ENCODE measurements at regions not wholly inside any gene's neighbourhood (a gene's known extent, or its start where the extent isn't known, plus 50 kb on each side); places are given as distances from the start of the nearest gene placed in this dataset.
"Not testable (repeated sequence)": the region's sequence is repeated elsewhere in the genome, so short reads cannot be mapped to it uniquely, and the experiment has no call there.

GRCh38 chr7:36048141-36048901 lies 104.7 kb upstream of the EEPD1 start:
- no peak for DNase-seq (ENCODE audit: low read depth, low spot score)
- no peak overlapping the region for H3K4me3 ChIP-seq (ENCODE audit: low read length)

- H3K4me3 ChIP-seq (ENCODE audit: low read length): no peak overlapping the region
Observed at GRCh38 chr7:36048902-36049240, 104.2 kb upstream of the EEPD1 start.

DNA sequence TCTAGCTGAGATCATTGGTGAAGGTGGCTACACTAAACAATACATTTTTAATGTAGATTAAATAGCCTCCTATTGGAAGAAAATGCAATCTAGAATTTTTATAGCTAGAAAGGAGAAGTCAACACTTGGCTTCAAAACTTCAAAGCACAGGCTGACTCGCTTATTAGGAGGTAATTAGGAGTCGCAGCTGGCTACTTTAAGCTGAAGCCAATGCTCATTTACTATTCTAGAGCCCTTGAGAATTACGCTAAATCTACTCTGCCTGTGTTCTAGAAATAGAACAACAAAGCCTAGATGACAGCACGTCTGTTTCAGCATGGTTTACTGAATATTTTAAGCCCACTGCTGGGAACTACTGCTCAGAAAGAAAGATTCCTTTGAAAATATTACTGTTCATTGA lies 101.6 kb upstream of the EEPD1 start:
- H3K4me3 ChIP-seq (ENCODE audit: low read length): no peak overlapping the region
- DNase-seq (ENCODE audit: low read depth, low spot score): no peak

More at GRCh38 chr7:36048902-36049240, 104.2 kb upstream of the EEPD1 start:
- no peak for DNase-seq (ENCODE audit: low read depth, low spot score)

- H3K4me3 ChIP-seq (ENCODE audit: low read length): no peak overlapping the region
- no peak for DNase-seq (ENCODE audit: low read depth, low spot score)
Observed at GRCh38 chr7:36053589-36053988, 99.5 kb upstream of the EEPD1 start.

DNA sequence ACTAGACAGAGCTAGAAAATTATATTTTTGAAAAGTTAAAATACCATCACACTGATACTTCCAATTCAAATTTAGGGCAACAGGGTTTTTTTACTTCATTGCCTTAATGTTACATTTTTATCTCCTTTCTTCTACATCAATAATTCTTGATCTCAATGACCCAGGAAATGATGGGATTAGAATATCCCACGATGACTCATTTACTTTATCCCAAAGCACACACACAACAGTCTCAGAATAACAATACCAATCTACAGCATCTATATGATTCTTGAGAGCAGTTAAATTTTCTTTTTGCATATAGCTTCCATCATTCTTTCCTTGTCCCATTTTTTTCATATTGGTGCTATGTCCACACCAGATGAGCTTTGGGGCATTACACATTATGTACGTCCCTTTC lies 98.4 kb upstream of the EEPD1 start:
- no peak overlapping the region for H3K4me3 ChIP-seq (ENCODE audit: low read length)
- no peak for DNase-seq (ENCODE audit: low read depth, low spot score)

DNA sequence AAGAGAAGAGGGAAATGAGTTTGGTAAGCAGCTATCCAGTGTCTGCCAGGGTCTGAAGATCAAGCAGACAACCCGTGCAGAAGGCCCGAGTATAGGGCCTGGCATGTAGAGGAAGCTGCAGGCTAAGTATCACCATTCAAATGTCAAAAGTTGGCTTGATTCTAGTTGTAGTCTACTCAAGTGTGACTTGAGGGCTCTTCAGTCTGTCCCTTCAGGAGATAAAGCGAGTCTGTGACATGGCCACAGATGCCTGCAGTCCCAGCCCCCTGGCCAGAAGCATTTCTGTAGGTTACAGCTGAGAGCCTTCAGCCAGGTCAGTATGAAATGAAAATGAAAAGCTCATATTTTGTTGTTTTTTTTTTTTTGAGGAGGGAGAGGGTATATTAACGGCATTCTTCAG lies 97.8 kb upstream of the EEPD1 start:
- H3K4me3 ChIP-seq (ENCODE audit: low read length): no peak overlapping the region
- no peak for DNase-seq (ENCODE audit: low read depth, low spot score)

- no peak for DNase-seq (ENCODE audit: low read depth, low spot score)
- H3K4me3 ChIP-seq (ENCODE audit: low read length): no peak overlapping the region
Observed at GRCh38 chr7:36057323-36057722, 95.7 kb upstream of the EEPD1 start.

GRCh38 chr7:36058020-36058592 lies 94.9 kb upstream of the EEPD1 start:
- H3K4me3 ChIP-seq (ENCODE audit: low read length): no peak overlapping the region
- DNase-seq (ENCODE audit: low read depth, low spot score): no peak

DNA sequence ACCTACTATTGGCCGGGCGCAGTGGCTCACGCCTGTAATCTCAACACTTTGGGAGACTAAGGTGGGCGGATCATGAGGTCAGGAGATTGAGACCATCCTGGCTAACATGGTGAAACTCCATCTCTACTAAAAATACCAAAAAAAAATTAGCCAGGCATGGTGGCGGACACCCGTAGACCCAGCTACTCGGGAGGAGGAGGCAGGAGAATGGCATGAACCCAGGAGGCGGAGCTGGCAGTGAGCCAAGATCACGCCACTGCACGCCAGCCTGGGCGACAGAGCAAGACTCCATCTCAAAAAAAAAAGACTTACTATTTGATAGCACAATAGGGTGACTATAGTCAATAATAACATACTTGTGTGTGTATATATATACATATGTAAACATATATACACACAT lies 92.7 kb upstream of the EEPD1 start:
- not testable (repeated sequence) for DNase-seq (ENCODE audit: low read depth, low spot score); H3K4me3 ChIP-seq (ENCODE audit: low read length)

DNA sequence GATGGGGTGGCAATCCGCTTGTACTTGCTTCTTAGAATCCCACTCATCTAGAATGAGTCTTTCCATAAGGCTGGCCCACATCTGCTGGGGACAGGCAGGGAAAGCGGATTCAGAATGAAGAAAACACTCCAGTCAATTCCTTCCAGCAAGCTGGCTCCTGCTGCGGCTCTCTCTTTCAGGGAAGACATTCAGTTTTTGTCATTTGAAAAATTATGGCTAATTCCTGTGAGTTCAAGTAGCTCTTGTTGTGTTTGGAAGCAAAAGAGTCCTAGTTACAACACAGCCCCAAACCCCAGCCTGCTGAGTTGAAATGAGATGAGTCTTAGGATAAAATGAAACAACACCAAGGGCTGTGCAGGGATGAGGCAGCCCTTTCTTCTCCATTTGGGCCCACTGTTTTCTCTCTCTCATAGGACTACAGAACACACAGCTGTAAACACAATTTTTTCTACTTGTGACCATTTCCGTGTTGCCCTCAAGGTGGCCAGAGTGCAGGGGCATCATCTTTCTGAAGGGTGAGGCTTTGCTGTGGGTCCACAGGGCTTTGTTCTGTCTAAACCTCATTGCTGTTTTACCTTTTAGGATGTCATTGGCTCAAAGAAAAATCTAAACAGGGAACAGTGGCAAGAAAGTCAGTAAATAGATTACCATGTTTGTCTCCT lies 90.8 kb upstream of the EEPD1 start:
- no peak for DNase-seq (ENCODE audit: low read depth, low spot score)
- no peak overlapping the region for H3K4me3 ChIP-seq (ENCODE audit: low read length)

GRCh38 chr7:36064676-36065075 lies 88.4 kb upstream of the EEPD1 start:
- no peak for DNase-seq (ENCODE audit: low read depth, low spot score)
- H3K4me3 ChIP-seq (ENCODE audit: low read length): no peak overlapping the region

DNA sequence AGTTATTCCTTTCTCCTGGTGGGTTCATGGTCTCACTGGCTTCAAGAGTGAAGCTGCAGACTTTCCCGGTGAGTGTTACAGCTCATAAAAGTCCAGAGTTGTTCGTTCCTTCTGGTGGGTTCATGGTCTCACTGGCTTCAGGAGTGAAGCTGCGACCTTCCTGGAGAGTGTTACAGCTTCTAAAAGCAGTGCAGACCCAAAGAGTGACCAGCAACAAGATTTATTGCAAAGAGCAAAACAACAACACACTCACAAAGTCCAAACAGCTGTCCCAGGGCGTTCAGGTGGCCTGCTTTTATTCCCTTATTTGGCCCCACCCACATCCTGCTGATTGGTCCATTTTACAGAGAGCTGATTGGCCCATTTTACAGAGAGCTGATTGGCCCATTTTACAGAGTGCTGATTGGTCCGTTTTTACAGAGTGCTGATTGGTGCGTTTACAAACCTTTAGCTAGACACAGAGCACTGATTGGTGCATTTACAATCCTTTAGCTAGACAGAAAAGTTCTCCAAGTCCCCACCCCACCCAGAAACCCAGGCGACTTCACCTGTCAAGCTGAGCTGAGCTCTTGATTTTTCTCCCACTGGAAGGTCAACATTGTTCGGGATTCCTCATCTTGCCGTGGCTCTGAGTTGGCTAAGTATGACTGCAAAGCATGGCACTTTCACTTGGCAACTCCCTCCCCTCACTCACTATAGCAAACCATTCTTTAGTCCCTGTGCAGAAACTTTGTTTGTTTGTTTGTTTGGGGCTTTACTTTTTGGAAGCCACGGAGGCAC lies 87.3 kb upstream of the EEPD1 start:
- H3K4me3 ChIP-seq (ENCODE audit: low read length); DNase-seq (ENCODE audit: low read depth, low spot score): not testable (repeated sequence)

DNA sequence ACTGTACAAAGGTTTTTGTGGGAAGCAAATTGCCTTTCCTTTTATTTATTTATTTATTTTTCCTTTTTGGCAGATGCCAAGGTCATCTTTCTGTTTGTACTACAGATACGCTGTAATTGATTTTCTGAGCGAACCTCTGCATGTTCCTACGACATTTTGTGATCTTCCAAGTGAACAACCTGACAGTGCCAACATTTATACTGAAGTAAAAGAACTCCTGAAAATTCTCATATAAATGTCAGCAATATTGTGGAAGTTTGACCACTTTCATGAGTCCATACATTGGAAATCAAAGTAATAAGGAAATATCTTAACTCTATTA lies 86.8 kb upstream of the EEPD1 start:
- no peak for DNase-seq (ENCODE audit: low read depth, low spot score)
- H3K4me3 ChIP-seq (ENCODE audit: low read length): no peak overlapping the region

- no peak overlapping the region for H3K4me3 ChIP-seq (ENCODE audit: low read length)
- no peak for DNase-seq (ENCODE audit: low read depth, low spot score)
Observed at GRCh38 chr7:36070230-36070629, 82.8 kb upstream of the EEPD1 start.

DNA sequence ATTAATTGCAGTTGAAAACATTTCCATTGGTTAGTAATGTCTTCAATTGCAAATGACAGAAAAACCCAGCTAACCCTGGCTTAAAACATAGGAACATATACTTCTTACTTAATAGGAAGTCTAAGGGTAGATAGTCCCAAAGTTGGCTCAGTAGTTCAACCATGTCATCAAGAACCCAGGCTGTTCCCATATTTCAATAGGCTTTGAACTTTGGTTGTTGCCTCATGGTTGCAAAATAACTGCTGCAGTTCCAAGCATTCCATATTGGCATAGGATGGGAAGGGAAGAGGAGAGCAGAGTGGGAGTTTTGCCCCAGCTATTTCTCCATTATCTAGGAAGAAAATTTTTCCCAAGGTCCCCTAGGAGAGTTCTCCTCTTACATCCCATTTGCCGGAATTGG lies 81.4 kb upstream of the EEPD1 start:
- no peak overlapping the region for H3K4me3 ChIP-seq (ENCODE audit: low read length)
- DNase-seq (ENCODE audit: low read depth, low spot score): no peak

DNA sequence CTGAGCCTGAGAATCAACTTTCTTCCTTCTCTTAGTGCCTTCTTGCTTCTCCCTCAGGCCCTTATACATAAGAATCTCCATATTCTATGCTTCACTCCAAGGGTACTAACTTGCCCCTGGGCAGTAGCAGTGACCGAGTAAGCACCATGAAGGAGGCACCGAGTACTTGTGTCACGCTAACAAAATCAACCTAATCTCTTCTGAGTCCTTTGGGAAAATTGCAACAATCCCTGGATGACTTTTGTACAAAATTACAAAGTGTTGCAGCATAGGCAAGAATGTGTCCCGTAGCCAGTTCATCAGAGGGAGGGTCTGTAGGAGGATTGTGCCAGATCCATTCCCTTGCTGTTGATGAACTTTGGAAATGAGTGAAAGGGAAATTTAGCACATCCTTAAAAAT lies 80.4 kb upstream of the EEPD1 start:
- H3K4me3 ChIP-seq (ENCODE audit: low read length): no peak overlapping the region
- DNase-seq (ENCODE audit: low read depth, low spot score): no peak

DNA sequence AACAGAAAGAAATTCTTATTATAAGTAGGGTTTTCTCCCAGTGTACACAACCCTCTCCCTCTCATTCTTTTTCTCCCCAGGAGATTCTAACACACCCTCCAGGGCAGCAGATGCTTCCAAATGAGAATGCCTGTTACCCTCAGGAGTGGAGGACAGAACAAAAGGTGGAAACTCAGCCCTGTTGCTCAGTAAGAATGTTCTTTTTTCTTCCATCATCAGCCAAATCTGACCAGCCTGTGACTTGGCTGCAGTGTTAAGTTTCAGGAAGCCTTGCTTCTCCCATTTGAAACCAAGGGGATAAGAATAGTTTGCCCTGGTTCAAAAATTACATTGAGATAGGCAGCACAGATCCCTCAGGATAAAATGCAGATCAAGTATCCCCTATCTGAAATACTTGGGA lies 77.5 kb upstream of the EEPD1 start:
- no peak overlapping the region for H3K4me3 ChIP-seq (ENCODE audit: low read length)
- DNase-seq (ENCODE audit: low read depth, low spot score): no peak

DNA sequence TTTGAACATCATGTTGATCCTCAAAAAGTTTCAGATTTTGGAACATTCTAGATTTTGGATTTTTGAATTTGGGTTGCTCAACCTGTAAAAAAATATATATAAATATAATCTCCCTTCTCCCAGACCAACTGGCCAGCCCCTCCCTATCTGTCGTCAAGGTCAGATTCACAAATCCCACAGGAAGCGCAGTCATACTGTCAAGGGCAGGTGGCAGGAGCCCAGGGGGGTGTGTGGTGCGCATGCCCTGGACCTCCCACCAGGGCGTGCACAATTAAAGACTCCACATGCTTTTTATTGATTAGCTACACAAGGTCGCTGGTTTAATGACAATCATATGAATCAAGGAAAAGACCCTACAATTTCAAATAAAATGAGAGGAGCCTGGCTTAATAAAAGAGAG lies 77.0 kb upstream of the EEPD1 start:
- H3K4me3 ChIP-seq (ENCODE audit: low read length): no peak overlapping the region
- no peak for DNase-seq (ENCODE audit: low read depth, low spot score)

- no peak for DNase-seq (ENCODE audit: low read depth, low spot score)
- no peak overlapping the region for H3K4me3 ChIP-seq (ENCODE audit: low read length)
Observed at GRCh38 chr7:36078816-36079360, 74.2 kb upstream of the EEPD1 start.

GRCh38 chr7:36079446-36080025 lies 73.5 kb upstream of the EEPD1 start:
- no peak for DNase-seq (ENCODE audit: low read depth, low spot score)
- H3K4me3 ChIP-seq (ENCODE audit: low read length): no peak overlapping the region
